NCI-H2107 treated with DMSO at 0.1 percent for 48 hours (cell line): ENCODE measurements at regions not wholly inside any gene's neighbourhood (a gene's known extent, or its start where the extent isn't known, plus 50 kb on each side); places are given as distances from the start of the nearest gene placed in this dataset.

ENCODE experiments used
- DNase-seq: peaks from one replicate; lab custom pipeline; 2025; ENCODE audit not compliant: unreplicated experiment; lab: John Stamatoyannopoulos, UW

GRCh38 chr6:140572867-140573266 lies 1198.4 kb upstream of the CITED2 start:
- no peak for DNase-seq

DNA sequence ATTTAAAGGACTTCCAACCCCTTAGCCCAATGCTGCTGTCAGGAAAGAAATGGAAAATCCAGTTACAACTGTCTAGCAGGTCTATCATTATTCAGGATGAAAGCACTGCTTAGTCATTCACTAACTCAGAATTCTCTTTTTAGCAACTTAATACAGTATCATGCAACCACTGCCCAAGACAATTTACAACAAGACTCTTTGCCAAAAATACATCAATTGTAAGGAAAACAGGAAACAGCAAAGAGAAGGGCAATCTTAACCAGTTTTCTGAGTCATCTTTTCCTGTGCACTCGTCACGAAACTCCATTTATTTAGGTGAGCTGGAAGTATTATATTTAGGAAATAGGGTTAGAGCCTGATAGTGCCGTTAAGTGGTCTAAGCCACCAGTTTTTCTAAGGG lies 1197.7 kb upstream of the CITED2 start:
- no peak for DNase-seq

GRCh38 chr6:140571145-140571544 lies 1196.7 kb upstream of the CITED2 start:
- DNase-seq: no peak

- DNase-seq: no peak
Measured at GRCh38 chr6:140567466-140567865, 1193.0 kb upstream of the CITED2 start.

DNA sequence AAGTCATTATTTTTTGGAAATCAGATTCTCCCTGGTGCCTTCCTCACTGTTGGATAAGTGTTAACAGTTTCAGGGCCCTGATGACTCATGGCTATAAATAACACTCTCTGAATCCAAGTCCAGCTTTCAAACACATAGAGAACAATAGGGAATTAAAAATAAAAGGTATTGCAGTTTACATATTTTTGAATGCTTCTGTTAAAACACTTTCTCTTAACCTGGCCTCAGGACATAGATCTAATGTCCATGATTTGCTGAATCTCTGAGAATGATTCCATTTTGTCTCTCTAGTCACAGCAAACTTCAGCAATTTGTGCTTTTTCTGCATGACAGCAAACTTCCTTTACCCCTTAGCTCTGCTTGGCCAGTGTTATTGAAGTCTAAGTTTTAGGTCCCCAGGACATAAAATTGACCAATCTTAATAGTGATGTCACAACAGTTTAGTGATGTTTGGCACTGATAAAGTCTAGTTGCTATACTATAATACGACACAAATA lies 1192.4 kb upstream of the CITED2 start:
- DNase-seq: peak; percentile 13

DNA sequence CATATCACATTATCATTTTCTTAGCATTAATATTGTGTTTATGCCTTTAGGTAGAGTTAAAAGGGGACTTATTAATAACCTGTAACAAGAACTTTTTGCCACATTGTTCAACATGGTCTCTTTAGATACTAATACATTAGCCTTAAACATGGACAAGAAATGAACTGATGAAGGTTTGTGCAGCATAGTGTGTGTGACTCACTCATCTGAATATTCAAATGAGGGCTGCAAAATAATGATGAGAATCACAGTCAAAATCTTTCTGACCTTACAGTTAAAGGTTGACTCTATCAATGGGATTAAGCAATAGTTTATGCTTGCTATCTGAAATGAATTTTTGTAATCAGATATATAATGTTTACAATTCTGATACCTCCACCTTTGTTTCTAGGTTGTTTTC lies 1189.3 kb upstream of the CITED2 start:
- no peak for DNase-seq

DNA sequence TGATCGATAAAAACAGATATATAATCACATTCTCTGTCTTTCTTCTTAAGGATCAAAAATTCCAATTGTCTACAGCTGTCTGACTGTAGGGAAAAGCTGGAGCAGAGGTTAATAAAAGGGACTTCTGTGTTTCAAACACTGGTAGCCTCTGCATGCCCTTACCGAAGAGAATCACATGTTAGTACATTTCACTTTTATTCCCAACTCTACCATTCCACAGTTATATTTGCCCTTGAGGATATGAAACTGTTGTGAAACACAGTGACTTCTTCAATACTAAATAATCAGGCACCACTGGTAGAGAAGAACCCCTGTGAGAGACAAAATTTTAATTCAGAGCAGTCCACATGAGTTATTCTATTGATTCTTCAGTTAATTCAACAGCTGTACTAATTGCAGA lies 1187.3 kb upstream of the CITED2 start:
- no peak for DNase-seq

GRCh38 chr6:140560671-140561070 lies 1186.2 kb upstream of the CITED2 start:
- DNase-seq: no peak

- DNase-seq: no peak
Measured at GRCh38 chr6:140559458-140559857, 1185.0 kb upstream of the CITED2 start.

DNA sequence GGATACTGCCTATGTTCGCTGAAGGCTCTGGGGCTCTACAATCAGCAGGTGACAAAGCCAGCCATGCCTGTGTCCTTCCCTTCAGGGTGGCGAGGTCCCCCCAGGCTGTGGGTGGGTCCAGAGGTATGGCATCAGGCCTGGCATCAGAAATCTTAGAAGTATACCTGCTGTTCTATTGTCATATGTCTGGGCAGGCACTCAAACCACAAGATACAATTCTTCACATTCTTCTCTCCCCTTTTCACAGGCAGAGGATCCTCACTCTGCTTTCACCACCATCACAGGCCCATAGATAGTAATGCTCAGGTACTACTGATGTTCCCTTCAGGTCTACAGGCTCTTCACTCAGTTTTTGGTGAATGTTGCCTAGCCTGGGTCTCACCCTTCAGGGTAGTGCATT lies 1180.0 kb upstream of the CITED2 start:
- DNase-seq: no peak

DNA sequence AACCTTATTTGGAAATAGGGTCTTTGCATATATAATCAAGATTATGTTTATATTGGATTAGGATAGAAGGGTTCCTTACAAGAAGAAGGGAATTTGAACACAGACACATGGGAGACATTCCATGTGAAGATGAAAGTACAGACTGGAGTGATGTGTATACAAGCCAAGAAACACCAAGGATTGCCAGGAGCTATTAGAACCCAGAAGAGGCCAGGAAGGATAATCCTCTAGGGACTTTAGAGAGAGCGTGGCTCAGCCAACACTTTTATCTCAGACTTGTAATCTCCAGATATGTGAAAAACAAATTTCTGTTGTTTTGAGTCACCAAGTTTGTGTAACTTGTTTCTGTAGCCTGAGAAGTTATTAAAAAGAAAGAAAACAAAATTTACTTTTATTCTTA lies 1173.9 kb upstream of the CITED2 start:
- no peak for DNase-seq

- no peak for DNase-seq
Measured at GRCh38 chr6:140546640-140547039, 1172.2 kb upstream of the CITED2 start.

- no peak for DNase-seq
Measured at GRCh38 chr6:140544431-140544830, 1170.0 kb upstream of the CITED2 start.

- no peak for DNase-seq
Measured at GRCh38 chr6:140542863-140543262, 1168.4 kb upstream of the CITED2 start.

GRCh38 chr6:140541288-140541687 lies 1166.8 kb upstream of the CITED2 start:
- no peak for DNase-seq

DNA sequence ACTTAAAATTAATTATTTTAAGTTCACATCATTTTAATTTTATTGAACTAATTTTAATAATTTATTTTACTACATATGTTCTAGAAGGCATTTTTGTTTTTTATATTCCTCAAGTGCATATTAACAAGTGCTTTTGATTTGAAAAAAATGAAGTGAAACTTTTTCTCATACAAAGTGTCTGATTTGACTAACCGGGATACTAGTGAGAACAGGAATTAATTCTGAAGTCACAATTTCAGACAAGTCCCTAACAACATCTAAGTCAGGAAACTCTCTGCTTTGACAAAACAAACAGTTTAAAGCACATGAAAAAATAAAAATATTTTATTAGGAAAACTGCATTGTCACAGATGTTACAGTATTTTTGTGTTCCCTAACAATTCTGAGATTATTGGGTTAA lies 1166.3 kb upstream of the CITED2 start:
- no peak for DNase-seq

- DNase-seq: no peak
Measured at GRCh38 chr6:140538926-140539325, 1164.5 kb upstream of the CITED2 start.

DNA sequence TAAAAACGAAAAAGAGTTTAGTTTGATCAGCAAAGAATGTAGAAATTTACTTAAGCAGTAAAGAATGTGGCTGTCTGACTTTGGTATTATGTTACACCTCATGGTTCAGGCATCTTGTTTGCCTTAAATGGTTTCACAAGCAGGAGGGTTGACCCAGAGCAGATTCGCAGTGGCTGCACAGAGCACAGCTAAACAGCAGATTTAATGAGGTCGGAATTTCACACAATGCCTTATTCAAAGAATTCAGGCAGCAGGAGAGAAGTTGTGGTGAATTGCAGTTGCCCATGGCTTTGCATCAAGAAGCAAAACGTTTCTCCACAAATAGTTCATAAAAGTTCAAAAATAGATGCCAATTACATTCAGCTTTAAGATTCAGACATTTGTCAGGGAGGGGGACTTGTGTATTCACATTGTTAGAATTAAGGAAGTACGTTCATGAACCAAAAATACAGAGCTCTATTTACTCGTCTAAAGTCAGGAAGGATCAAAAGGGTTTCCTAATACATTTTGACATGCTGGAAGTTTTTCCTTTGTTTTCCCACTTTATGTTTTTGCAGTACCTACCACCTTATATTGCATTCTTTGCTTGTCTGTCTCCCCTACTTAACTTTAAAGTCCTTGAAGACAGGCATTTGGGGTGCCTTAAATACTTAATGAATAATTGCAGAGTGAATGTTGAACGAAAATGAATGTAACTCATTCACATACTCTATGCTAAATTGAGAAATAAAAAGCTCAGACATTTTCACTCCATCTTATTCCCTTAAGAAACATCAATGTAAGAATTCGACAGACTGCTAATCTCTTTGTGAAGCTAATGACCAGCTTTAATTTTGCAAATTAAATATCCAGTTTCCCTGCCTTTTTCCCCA lies 1163.6 kb upstream of the CITED2 start:
- no peak for DNase-seq

DNA sequence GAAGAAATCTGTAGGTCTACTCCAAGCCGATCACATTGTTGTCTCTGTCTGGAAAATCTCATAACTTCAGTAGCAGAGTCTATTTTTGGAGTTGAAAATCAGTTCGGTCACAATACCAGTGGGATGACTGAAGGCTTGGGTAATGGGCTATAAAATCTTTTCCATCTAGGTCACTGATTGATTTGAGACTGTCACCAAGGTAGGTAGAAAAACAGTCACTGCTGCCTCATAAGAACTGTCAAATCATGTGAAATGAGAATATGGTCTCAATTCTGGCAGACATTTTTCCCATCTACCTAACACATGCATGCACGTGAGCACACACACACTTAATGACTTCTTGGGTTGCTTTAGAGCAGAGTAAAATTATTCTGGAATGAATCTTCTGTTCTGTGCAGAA lies 1162.8 kb upstream of the CITED2 start:
- no peak for DNase-seq

DNA sequence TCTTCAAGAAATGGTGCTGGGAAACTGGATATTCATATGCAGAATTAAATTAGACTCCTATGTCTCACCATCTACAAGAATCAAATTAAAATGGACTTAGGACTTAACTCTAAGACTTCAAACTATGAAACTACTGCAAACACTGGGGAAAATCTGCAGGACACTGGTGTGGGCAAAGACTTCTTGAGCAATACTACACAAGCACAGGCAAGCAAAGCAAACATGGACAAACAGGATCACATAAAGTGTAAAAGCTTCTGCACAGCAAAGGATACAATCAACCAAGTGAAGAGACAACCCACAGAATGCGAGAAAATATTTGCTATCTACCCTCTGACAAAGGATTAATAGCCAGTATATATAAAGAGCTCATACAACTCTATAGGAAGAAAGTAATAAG lies 1161.1 kb upstream of the CITED2 start:
- DNase-seq: no peak

GRCh38 chr6:140533526-140533925 lies 1159.1 kb upstream of the CITED2 start:
- no peak for DNase-seq

GRCh38 chr6:140504776-140505175 lies 1130.3 kb upstream of the CITED2 start:
- no peak for DNase-seq

GRCh38 chr6:140500849-140501248 lies 1126.4 kb upstream of the CITED2 start:
- no peak for DNase-seq
